ENCODE measurements at regions not wholly inside any gene's neighbourhood (a gene's known extent, or its start where the extent isn't known, plus 50 kb on each side); places are given as distances from the start of the nearest gene placed in this dataset.

DNA sequence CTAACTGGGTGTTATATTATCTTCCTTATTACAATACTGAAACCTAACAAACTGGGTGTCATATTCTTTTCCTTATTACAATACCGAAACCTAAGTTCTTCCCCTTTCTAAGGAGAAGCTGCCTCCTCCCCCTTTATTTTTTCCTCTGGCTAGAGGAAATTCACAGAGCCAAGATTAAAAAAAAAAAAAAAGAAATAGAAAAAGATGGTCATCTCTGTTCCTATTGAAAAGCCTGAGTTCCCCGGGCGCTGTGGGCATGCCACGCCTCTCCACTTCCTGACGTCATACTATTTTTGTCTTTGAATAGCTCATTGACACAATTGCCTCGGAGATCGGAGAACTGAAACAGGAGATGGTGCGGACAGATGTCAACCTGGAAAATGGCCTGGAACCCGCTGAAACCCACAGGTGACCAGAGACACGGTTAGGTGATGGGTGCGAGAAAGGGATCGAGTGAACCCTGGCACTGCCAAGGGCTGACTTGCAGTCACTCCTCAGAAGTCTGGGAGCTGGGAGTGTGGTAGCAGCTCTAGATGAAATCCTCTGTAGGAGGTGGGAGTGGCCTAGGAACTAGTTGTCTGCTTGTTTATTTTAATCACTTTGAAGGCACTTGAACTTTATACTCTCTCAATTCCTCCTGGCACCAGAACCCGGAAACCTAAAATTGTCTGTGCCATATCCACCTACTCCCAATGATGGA is 82.2 kb upstream of the NAA20 start:
- Histone ChIP-seq H3K27ac (peak overlapping the region; percentile 25 to 83 (median 77)), H3K4me1 (peaks cover 0 to 49% (median 10%) of the 10 kb centered on the region in 4 donors), H3K9me3 (no peaks in the 10 kb centered on the region), H3K4me3 (peak overlapping the region; percentile 3 to 44 (median 24)), H3K27me3 (no peaks in the 10 kb centered on the region), H3K36me3 (peaks cover 0 to 28% (median 0%) of the 10 kb centered on the region in 3 donors)
- peak in 1 of 2 donors; percentile 63 for DNase-seq (ENCODE audit: low spot score in 2 of 2)
- WGBS, 2 donors = 43% methylated on average over 13 of the region's 13 CpGs
- TF ChIP-seq, protein P1, sequence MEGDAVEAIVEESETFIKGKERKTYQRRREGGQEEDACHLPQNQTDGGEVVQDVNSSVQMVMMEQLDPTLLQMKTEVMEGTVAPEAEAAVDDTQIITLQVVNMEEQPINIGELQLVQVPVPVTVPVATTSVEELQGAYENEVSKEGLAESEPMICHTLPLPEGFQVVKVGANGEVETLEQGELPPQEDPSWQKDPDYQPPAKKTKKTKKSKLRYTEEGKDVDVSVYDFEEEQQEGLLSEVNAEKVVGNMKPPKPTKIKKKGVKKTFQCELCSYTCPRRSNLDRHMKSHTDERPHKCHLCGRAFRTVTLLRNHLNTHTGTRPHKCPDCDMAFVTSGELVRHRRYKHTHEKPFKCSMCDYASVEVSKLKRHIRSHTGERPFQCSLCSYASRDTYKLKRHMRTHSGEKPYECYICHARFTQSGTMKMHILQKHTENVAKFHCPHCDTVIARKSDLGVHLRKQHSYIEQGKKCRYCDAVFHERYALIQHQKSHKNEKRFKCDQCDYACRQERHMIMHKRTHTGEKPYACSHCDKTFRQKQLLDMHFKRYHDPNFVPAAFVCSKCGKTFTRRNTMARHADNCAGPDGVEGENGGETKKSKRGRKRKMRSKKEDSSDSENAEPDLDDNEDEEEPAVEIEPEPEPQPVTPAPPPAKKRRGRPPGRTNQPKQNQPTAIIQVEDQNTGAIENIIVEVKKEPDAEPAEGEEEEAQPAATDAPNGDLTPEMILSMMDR (IDR thresholded peaks at IDR 0.05) = no peak
- peak; percentile 54 to 71 for TF ChIP-seq EP300 (IDR thresholded peaks at IDR 0.05)

DNA sequence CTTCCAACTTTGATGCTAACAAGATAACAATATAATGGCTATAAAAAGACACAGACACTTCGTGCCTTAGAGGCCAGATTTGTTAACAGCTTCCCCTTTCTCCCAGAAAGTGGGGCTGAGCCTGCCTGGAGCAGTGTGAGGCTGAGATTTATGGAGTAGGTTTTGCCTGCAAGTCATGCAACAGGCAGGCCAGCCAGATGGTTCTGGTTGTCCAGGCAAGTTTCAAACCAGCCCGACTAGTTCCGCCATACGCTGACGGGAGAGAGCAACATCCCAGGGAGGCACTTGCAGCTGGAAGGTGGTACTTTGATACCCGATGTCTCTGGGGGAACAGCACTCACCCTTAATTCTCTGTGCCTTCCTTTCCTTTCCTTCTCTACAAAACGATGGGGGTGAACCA is 81.3 kb upstream of the NAA20 start:
- H3K36me3 ChIP-seq = peaks cover 0 to 31% (median 0%) of the 10 kb centered on the region in 3 donors
- peak overlapping the region in 1 of 4 donors; percentile 44 for H3K4me3 ChIP-seq
- peaks cover 0 to 56% (median 10%) of the 10 kb centered on the region in 4 donors for H3K4me1 ChIP-seq
- 63 to 64% methylated on average over 7 of the region's 7 CpGs for WGBS, 2 donors
- H3K9me3 ChIP-seq = no peaks in the 10 kb centered on the region
- TF ChIP-seq, protein P1 (IDR thresholded peaks at IDR 0.05) = no peak
- no peak for TF ChIP-seq EP300 (IDR thresholded peaks at IDR 0.05)
- no peak for TF ChIP-seq POLR2A (IDR thresholded peaks at IDR 0.05)
- peak overlapping the region in 3 of 4 donors; percentile 71 to 83 (median 83) for H3K27ac ChIP-seq
- no peaks in the 10 kb centered on the region for H3K27me3 ChIP-seq
- DNase-seq (ENCODE audit: low spot score in 2 of 2) = no peak

DNA sequence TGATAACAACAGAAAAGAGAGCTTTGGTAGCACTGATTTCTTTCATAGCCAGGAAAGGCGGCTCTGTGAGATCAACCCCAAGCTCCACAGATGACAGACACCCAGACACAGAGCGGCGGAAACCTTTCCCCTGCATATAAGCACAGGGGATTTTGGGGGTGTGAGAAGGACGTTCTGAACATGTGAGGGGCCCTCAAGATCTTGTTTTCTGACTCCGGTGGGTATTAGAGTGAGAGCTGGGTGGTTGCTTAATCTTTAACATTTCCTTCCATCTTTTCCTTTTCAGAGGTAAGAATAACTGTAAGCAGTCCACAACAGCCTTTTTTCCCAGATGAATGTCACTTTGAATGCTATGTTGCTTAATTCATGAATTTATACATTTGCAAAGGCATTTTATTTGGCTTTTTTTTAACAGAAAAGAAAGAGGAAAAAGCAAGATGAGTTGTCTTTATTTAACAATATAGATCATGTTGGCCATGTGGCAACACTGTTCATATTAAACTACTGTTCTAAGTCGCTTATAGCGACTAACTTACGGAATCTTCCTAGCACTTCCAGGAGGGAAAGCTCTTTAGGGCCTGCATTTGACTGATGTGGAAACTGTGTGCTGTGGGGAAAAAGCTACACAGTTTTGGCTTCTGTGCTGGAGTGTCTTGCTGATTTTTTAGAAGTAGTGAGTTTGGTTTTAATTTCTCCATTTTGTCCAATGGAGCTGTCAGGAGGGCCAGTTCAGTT is 80.5 kb upstream of the NAA20 start:
- H3K27me3 ChIP-seq = no peaks in the 10 kb centered on the region
- DNase-seq (ENCODE audit: low spot score in 2 of 2) = no peak
- WGBS, 2 donors = 87% methylated on average over 8 of the region's 8 CpGs
- TF ChIP-seq, protein P1 (IDR thresholded peaks at IDR 0.05) = no peak
- no peak for TF ChIP-seq POLR2A (IDR thresholded peaks at IDR 0.05)
- no peak for TF ChIP-seq EP300 (IDR thresholded peaks at IDR 0.05)
- H3K36me3 ChIP-seq = peaks cover 0 to 37% (median 0%) of the 10 kb centered on the region in 3 donors
- no peaks in the 10 kb centered on the region for H3K9me3 ChIP-seq
- H3K4me1 ChIP-seq = peaks cover 0 to 63% (median 10%) of the 10 kb centered on the region in 4 donors
- H3K4me3 ChIP-seq = peak overlapping the region in 1 of 4 donors; percentile 44
- H3K27ac ChIP-seq = peak overlapping the region in 3 of 4 donors; percentile 71 to 83 (median 83)

DNA sequence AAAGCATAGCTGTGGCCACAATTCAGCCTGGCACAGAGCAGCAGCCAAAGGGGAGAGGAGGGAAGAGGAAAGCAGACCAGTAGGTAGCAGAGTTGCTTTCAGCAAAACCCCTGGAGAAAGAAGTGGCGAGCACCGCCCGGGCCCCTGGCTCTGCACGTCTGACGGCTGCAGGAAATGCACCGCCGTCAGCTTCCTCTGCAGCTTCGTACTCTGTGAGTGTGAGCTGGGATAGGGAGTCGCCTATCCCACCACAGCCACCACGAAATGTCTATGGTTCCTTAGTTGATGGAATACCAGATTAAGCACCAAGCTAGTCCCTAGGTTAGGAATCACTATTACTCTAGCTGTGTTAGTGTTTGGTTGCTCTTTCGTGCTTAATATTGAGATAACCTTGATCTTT is 79.9 kb upstream of the NAA20 start:
- WGBS, 2 donors = 55 to 86% methylated on average over 11 of the region's 11 CpGs
- peaks cover 0 to 37% (median 0%) of the 10 kb centered on the region in 3 donors for H3K36me3 ChIP-seq
- TF ChIP-seq EP300 (IDR thresholded peaks at IDR 0.05) (peak in 1 of 2 donors; percentile 42), POLR2A (IDR thresholded peaks at IDR 0.05) (no peak)
- TF ChIP-seq, protein P1 (IDR thresholded peaks at IDR 0.05) = no peak
- peak overlapping the region in 3 of 4 donors; percentile 21 to 83 (median 83) for H3K27ac ChIP-seq
- H3K27me3 ChIP-seq = no peaks in the 10 kb centered on the region
- H3K4me1 ChIP-seq = peaks cover 0 to 63% (median 13%) of the 10 kb centered on the region in 4 donors
- no peak for DNase-seq (ENCODE audit: low spot score in 2 of 2)
- peak overlapping the region in 1 of 4 donors; percentile 44 for H3K4me3 ChIP-seq
- no peaks in the 10 kb centered on the region for H3K9me3 ChIP-seq

Data from tibial nerve (tissue), 4 donors.